Activated T-cell treated with anti-CD3 and anti-CD28 coated beads, Interleukin-2, amount 50 U/mL, for 24 hours (primary cell): ENCODE measurements at regions not wholly inside any gene's neighbourhood (a gene's known extent, or its start where the extent isn't known, plus 50 kb on each side); places are given as distances from the start of the nearest gene placed in this dataset.
"Not testable (repeated sequence)": the region's sequence is repeated elsewhere in the genome, so short reads cannot be mapped to it uniquely, and the experiment has no call there.

Experiments
- DNase-seq: peaks from one replicate; pipeline ENCODE4 v3.0.0-alpha.2; 2020
- H3K27ac Mint-ChIP-seq: 2 replicates; pipeline ENCODE4 v1.8.0; 2020; ENCODE audit warnings: mild to moderate bottlenecking, mixed read lengths
- H3K27me3 Mint-ChIP-seq: 2 replicates; pipeline ENCODE4 v1.8.0; 2020; ENCODE audit warnings: mixed read lengths
- H3K36me3 Mint-ChIP-seq: 2 replicates; pipeline ENCODE4 v1.8.0; 2020; ENCODE audit warnings: low read depth, mixed read lengths
- H3K4me1 Mint-ChIP-seq: 2 replicates; pipeline ENCODE4 v1.8.0; 2020; ENCODE audit warnings: low read depth, mixed read lengths
- H3K4me3 Mint-ChIP-seq: 2 replicates; pipeline ENCODE4 v1.8.0; 2020; ENCODE audit warnings: mild to moderate bottlenecking, moderate library complexity, mixed read lengths
- H3K9me3 Mint-ChIP-seq: 2 replicates; pipeline ENCODE4 v1.8.0; 2020; ENCODE audit warnings: mixed read lengths

DNA sequence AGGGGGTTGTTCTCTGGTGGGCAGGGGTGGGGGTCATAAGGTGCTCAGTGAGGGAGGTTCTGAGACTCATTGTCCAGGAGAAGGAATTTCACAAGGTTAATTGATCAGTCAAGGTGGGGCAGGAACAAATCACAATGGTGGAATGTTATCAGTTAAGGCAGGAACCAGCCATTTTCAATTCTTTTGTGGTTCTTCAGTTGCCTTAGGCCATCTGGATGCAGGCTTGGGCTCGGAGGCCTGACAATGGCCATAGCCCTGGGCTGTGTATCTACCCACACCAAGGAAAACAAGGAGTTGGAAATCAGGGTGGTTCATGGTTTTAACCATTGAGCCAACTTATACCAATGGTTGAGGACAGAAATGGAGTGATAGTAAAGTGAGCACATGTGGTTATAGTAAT, 1221.8 kb downstream of the TYW1 start:
- Mint-ChIP-seq H3K4me1 (no peaks in the 10 kb centered on the region), H3K27me3 (no peaks in the 10 kb centered on the region), H3K9me3 (peaks cover 12% of the 10 kb centered on the region), H3K36me3 (no peaks in the 10 kb centered on the region), H3K27ac (no peak overlapping the region), H3K4me3 (no peak overlapping the region)
- no peak for DNase-seq

DNA sequence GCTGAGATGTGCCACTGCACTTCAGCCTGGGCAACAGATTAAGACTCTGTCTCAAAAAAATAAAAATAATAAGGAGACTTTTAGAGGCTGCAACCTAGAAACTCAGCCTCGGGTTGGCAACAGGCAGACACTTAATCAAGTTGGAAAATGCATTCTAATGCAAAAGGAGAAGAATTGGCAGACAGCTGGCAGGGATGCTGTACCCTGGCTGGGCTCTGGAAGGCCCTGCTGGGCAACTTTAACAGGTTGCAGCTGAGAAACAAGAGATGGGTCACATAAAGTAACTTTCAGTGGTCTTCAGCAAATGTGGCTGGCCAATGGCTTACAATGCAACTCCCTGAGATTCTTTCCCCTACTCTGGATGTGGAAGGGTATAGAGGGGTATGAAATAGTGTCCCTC, 1225.7 kb downstream of the TYW1 start:
- no peaks in the 10 kb centered on the region for H3K4me1 Mint-ChIP-seq
- no peaks in the 10 kb centered on the region for H3K36me3 Mint-ChIP-seq
- H3K27ac Mint-ChIP-seq = no peak overlapping the region
- no peak overlapping the region for H3K4me3 Mint-ChIP-seq
- no peaks in the 10 kb centered on the region for H3K27me3 Mint-ChIP-seq
- DNase-seq = no peak
- peaks cover 15% of the 10 kb centered on the region for H3K9me3 Mint-ChIP-seq

DNA sequence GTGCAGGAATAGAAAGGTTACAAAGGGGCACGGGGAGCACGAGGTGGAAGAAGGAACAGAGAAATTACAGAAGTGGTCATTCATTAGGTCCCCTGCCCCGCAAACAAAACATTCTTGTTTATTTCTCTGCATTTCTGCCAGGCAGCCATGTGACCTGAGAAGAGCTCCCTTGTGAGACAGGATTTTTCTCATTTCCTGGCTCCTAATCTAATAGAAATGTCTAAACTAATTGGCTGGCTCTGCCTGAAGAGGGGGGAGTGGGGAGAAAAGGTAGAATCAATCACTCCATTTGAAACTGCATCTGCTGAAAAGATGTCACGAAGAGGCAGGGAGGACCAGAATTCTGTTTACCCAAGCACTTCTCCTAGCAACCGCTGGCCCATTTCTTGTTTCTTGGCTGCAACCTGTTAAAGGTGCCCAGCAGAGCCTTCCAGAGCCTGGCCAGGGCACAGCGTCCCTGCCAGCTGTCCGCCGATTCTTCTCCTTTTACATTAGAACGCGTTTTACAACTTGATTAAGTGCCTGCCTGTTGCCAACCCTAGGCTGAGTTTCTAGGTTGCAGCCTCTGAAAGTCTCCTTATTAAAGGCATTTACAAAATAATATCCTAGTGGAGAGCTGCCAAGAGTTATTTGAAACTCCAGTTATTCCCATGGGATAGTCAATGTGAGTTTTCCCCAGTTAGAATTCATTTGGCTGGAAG, 1227.6 kb downstream of the TYW1 start:
- no peak for DNase-seq
- Mint-ChIP-seq H3K4me1 (no peaks in the 10 kb centered on the region), H3K9me3 (peaks cover 12% of the 10 kb centered on the region), H3K27ac (no peak overlapping the region), H3K36me3 (no peaks in the 10 kb centered on the region), H3K27me3 (no peaks in the 10 kb centered on the region), H3K4me3 (no peak overlapping the region)

DNA sequence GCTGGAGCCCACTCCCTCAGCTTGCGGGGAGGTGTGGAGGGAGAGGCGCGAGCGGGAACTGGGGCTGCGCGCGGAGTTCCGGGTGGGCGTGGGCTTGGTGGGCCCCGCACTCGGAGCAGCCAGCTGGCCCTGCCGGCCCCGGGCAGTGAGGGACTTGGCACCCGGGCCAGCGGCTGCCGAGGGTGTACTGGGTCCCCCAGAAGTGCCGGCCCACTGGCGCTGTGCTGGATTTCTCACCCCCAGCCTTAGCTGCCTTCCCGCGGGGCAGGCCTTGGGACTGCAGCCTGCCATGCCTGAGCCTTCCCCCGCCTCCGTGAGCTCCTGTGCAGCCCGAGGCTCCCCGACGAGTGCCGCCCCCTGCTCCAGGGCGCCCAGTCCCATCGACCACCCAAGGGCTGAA, 1234.4 kb downstream of the TYW1 start:
- not testable (repeated sequence) for H3K4me3 Mint-ChIP-seq, H3K36me3 Mint-ChIP-seq, DNase-seq, H3K27ac Mint-ChIP-seq, H3K4me1 Mint-ChIP-seq, H3K27me3 Mint-ChIP-seq
- peaks cover 18% of the 10 kb centered on the region for H3K9me3 Mint-ChIP-seq

DNA sequence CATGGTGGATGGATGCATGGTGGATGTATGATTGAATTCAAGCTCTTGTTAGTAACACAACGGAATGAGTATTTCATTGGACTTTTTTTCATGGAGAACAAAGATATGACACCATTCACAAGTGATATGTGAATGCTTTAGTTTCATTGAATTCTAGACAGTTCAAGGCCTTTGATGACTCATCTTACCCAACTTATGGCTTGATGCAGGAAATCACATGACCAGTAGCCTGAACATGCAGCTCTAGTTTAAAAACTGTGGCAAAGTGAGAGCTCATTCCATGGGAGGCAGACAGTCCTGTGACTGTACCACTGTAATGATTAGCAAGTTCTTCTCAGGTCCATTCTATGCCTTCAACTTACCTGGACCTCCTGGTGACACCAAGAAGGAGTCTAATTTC, 1239.3 kb downstream of the TYW1 start:
- H3K4me3 Mint-ChIP-seq = no peak overlapping the region
- H3K36me3 Mint-ChIP-seq = no peaks in the 10 kb centered on the region
- H3K9me3 Mint-ChIP-seq = peaks cover 30% of the 10 kb centered on the region
- no peaks in the 10 kb centered on the region for H3K27me3 Mint-ChIP-seq
- H3K4me1 Mint-ChIP-seq = no peaks in the 10 kb centered on the region
- DNase-seq = no peak
- H3K27ac Mint-ChIP-seq = no peak overlapping the region

DNA sequence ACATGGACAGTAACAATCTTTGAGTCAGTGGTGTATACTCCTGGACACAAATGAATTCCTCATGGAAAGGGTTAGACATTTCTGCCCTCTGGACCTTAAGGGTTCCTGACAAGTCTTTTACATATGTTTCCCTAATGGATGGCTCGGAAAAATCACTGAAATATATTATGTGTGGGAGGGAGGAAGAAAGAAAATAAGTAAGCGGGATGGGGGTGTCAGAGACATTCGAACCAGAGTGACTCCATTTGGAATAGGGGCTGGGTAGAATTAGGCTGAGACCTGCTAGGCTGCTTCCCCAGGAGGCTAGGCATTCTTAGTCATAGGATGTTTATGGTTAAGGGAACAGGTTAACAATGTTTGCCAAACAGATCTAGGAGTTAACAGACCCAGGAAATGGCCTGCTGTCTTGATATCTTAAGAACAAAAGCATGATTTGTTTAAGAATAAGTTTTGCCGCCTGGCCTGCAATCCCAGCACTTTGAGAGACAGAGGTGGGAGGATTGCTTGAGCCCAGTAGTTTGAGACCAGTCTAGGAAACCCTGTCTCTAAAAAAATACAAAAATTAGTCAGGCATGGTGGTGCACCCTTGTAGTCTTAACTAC, 1241.7 kb downstream of the TYW1 start:
- Mint-ChIP-seq H3K27me3 (no peaks in the 10 kb centered on the region), H3K9me3 (peaks cover 38% of the 10 kb centered on the region), H3K27ac (no peak overlapping the region), H3K4me1 (no peaks in the 10 kb centered on the region), H3K36me3 (no peaks in the 10 kb centered on the region), H3K4me3 (no peak overlapping the region)
- DNase-seq = no peak

DNA sequence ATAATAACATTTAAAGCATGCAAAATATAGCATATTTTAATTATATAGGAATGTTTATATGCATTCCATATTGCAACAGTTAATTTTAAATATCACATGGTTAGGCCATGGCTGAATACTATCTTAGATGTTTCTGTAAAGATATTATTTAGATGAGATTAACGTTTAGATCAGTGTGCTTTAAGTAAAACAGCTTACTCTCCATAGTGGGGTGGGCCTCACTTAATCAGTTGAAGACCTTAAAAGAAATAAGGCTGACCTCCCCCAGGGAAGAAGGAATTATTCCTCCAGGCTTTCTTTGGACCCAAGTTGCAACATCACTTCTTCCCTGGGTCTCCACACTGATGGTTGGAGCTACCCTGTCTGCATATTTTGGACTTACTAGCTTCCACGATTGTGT, 1246.5 kb downstream of the TYW1 start:
- Mint-ChIP-seq H3K4me1 (no peaks in the 10 kb centered on the region), H3K36me3 (no peaks in the 10 kb centered on the region), H3K4me3 (no peak overlapping the region), H3K9me3 (peaks cover 25% of the 10 kb centered on the region), H3K27me3 (no peaks in the 10 kb centered on the region), H3K27ac (no peak overlapping the region)
- DNase-seq = no peak

DNA sequence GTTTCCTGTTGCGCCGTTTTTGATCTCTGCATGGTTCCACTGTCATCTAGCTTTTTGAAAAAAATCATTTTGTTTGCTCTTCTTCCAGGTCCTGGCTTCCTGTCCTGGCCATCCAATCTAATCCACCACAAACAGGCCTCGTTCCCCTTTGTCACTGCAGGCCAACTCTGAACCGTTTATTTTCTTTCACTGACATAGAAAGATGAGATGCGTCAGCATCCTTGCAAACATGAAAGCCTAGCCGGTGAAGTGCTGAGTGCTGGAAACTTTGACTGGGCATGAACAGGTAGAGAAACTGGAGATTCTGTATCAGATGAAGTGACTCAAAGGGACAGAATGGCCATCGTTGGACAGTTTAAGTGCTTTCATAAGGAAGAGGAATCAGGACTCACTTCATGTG, 1247.8 kb downstream of the TYW1 start:
- no peaks in the 10 kb centered on the region for H3K36me3 Mint-ChIP-seq
- H3K27ac Mint-ChIP-seq = no peak overlapping the region
- H3K4me3 Mint-ChIP-seq = no peak overlapping the region
- H3K27me3 Mint-ChIP-seq = no peaks in the 10 kb centered on the region
- H3K4me1 Mint-ChIP-seq = no peaks in the 10 kb centered on the region
- peaks cover 32% of the 10 kb centered on the region for H3K9me3 Mint-ChIP-seq
- no peak for DNase-seq

DNA sequence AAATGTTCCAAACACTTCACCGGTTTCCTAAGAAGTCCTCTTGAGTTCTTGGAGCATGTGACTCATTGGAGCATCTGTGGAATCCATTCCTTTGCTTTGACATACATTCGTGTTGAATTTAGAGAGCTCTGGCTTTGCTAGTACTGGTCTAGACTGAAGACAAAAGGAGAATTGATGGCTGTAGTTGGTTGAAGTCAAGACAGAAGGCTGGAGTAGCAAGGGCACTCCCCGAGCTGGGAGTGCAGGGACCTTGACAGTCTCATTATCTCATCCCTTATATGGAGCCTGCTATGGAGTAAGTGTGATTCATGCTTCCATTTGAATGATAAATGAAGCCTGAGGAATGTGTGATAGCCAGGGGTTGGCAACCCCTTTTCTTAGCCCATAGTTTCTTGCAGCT, 1249.1 kb downstream of the TYW1 start:
- no peaks in the 10 kb centered on the region for H3K27me3 Mint-ChIP-seq
- no peak for DNase-seq
- no peaks in the 10 kb centered on the region for H3K36me3 Mint-ChIP-seq
- no peaks in the 10 kb centered on the region for H3K4me1 Mint-ChIP-seq
- no peak overlapping the region for H3K27ac Mint-ChIP-seq
- peaks cover 36% of the 10 kb centered on the region for H3K9me3 Mint-ChIP-seq
- H3K4me3 Mint-ChIP-seq = no peak overlapping the region

DNA sequence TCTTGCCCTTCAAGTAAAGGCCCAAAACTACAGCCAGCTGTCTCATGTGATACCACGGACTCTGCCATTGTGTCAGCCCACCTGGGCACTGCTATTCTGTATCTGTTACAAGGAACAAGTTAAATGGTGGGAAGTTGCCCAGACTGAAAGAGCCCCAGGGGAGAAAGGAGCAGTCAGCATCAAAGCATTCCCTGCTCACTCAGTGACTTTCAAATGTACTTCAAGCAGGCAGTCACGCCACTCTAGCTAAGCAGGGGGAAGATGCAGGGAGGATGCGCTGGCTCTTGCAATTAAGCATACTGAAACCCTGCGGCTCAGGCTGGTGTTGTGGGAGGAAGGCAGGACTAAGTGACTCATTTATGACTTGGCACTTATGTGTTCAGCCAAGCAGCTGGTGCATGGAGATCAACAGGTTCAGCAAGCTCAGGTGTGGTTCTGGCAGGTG, 1249.6 kb downstream of the TYW1 start:
- peaks cover 31% of the 10 kb centered on the region for H3K9me3 Mint-ChIP-seq
- H3K27ac Mint-ChIP-seq = no peak overlapping the region
- no peak for DNase-seq
- no peaks in the 10 kb centered on the region for H3K36me3 Mint-ChIP-seq
- no peaks in the 10 kb centered on the region for H3K4me1 Mint-ChIP-seq
- no peaks in the 10 kb centered on the region for H3K27me3 Mint-ChIP-seq
- H3K4me3 Mint-ChIP-seq = no peak overlapping the region

DNA sequence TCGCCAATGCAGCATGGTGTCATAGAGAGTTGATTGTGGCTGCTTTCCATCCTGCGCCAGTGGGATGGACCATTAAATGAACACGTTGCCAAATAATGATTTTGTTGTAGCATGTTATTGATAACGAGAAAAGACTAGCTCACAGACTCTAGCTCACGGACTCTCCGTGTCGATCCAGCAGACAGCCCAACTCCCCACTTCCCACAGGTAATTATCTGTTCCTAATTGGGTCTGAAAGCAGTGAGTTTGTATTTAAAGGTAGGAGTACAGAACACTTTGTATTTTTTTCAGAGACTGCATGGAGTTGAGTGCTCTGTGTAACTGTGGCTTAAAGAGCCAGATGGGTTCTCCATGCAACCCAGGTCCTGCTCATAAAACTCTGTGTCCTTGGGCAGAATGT, 1250.5 kb downstream of the TYW1 start:
- Mint-ChIP-seq H3K27ac (no peak overlapping the region), H3K36me3 (no peaks in the 10 kb centered on the region), H3K9me3 (peaks cover 34% of the 10 kb centered on the region), H3K4me3 (no peak overlapping the region), H3K27me3 (no peaks in the 10 kb centered on the region), H3K4me1 (no peaks in the 10 kb centered on the region)
- DNase-seq = no peak

DNA sequence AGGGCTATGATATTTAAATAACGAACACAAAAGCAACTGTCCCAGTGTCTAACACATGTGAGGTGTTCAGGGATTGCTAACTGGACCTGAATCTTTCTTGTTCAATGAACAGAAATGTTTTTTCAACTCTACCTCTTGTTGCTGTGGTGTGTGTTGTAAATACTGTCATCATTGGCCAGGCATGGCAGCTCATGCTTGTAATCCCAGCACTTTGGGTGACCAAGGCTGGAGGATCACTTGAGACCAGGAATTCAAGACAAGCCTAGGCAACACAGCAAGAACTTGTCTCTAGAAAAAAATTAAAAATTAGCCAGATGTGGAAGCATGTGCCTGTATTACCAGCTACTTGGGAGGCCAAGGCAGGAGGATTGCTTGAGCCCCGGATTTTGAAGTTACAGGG, 1250.9 kb downstream of the TYW1 start:
- H3K4me1 Mint-ChIP-seq = no peaks in the 10 kb centered on the region
- no peak overlapping the region for H3K27ac Mint-ChIP-seq
- no peak overlapping the region for H3K4me3 Mint-ChIP-seq
- no peaks in the 10 kb centered on the region for H3K36me3 Mint-ChIP-seq
- no peak for DNase-seq
- peaks cover 36% of the 10 kb centered on the region for H3K9me3 Mint-ChIP-seq
- H3K27me3 Mint-ChIP-seq = no peaks in the 10 kb centered on the region

DNA sequence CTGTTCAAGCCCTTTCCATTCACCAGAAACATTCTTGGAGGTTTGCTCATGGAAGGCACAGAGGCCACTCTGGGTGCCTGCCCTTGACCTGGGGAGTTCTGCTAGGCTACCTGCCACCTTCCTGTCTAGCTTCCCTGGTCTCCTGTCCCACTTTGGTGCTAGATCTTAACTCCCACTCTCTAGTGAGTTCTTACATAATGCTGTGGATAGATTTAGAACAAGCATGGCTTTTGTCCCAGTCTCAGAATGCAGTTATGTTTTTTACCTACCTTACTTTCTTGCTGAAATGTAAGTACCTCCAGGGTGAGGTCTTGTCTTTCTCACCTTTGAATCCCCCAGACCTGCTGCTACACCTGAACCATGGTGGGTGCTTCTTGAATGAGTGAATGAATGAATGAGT, 1252.3 kb downstream of the TYW1 start:
- Mint-ChIP-seq H3K9me3 (peaks cover 35% of the 10 kb centered on the region), H3K27ac (no peak overlapping the region), H3K4me3 (no peak overlapping the region), H3K36me3 (no peaks in the 10 kb centered on the region), H3K27me3 (no peaks in the 10 kb centered on the region), H3K4me1 (no peaks in the 10 kb centered on the region)
- DNase-seq = no peak

DNA sequence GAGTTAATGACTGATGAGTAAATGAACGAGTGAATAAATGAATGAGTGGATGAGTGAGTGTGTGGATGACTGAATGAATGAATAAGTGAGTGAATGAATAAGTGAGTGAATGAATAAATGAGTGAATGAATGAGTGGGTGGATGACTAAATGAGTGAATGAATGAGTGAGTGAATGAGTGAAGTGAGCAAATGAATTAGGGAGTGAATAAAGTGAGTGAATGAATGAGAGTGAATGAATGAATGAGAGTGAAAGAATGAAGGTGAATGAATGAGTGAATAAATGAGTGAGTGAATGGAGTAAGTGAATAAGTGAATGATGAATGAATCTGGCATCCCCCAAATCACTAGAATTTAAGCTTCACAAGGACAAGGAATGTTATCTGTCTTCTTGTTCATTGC, 1253.0 kb downstream of the TYW1 start:
- DNase-seq = no peak
- Mint-ChIP-seq H3K27ac (no peak overlapping the region), H3K9me3 (peaks cover 35% of the 10 kb centered on the region), H3K4me1 (no peaks in the 10 kb centered on the region), H3K36me3 (no peaks in the 10 kb centered on the region), H3K4me3 (no peak overlapping the region), H3K27me3 (no peaks in the 10 kb centered on the region)

DNA sequence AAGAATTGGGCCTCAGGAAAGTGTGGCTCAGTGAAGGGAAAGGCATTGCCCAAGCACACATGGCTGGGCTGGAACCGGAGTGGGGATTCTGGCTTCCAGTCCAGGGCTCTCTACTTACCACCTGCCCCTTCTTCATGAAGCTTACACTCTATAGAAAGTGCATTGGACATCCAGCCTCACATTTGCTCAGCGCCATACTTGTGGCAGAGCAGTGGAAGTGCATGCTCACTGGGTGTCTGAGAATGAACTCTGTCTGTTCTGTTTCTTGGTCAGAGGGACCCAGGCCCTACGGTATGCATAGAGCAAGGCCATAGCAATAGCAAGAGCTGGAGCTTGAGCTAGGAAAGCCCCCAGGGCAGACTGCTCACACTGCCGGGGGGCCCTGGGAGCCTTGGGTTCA, 1253.5 kb downstream of the TYW1 start:
- Mint-ChIP-seq H3K27me3 (no peaks in the 10 kb centered on the region), H3K4me3 (no peak overlapping the region), H3K36me3 (no peaks in the 10 kb centered on the region), H3K27ac (no peak overlapping the region), H3K9me3 (peaks cover 31% of the 10 kb centered on the region), H3K4me1 (no peaks in the 10 kb centered on the region)
- no peak for DNase-seq

DNA sequence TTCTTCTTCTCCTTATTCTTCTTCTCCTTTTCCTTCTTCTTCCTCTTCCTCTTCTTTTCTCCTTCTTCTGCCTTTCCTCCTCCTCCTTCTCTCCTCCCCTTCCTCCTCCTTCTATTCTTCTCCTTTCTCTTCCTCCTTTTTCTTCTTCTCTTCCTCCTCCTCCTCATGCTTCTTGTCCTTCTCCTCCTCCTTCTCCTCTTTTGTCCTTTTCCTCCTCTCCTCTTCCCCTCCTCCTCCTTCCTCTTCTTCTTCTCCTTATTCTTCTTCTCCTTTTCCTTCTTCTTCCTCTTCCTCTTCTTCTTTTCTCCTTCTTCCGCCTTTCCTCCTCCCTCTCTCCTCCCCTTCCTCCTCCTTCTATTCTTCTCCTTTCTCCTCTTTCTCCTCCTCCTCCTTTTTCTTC, 1258.2 kb downstream of the TYW1 start:
- peaks cover 12% of the 10 kb centered on the region for H3K9me3 Mint-ChIP-seq
- not testable (repeated sequence) for H3K4me3 Mint-ChIP-seq, H3K27ac Mint-ChIP-seq, DNase-seq, H3K4me1 Mint-ChIP-seq, H3K27me3 Mint-ChIP-seq, H3K36me3 Mint-ChIP-seq
